Kidney glomerular epithelial cell (primary cell): ENCODE measurements at regions not wholly inside any gene's neighbourhood (a gene's known extent, or its start where the extent isn't known, plus 50 kb on each side); places are given as distances from the start of the nearest gene placed in this dataset.
"Not testable (repeated sequence)": the region's sequence is repeated elsewhere in the genome, so short reads cannot be mapped to it uniquely, and the experiment has no call there.

Source experiments
- DNase-seq: peaks from one replicate; lab custom pipeline; 2025; lab: John Stamatoyannopoulos, UW

GRCh38 chr16:72455743-72456659, 284.0 kb upstream of the PMFBP1 start:
- DNase-seq: no peak

DNA sequence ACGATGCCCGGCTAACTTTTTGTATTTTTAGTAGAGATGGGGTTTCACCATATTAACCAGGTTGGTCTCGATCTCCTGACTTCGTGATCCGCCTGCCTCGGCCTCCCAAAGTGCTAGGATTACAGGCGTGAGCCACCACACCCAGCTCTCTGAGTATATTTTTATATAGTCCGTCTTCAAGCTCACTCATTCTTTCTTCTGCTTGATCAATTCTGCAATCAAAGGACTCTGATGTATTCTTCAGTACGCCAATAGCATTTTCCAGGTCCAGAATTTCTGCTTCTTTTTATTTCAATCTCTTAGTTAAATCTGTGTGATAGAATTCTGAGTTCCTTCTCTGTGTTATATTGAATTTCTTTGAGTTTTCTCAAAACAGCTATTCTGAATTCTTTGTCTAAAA, 281.9 kb upstream of the PMFBP1 start:
- DNase-seq: not testable (repeated sequence)

DNA sequence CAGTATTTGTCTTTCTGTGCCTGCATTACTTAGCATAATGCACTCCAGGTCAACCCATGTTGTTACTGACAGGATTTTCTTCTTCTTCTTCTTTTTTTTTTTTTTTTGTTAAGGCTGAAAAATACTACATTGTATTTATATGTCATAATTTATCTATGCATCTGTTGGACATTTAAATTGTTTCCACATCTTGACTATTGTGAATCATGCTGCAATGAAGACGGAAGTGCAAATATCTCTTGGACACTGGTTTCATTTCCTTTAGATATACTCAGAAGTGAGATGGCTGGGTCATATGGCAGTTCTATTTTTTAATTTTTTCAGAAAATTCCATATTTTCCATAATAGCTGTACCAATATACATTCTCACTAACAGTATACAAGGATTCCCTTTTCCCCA, 272.7 kb upstream of the PMFBP1 start:
- DNase-seq: no peak

- DNase-seq: no peak
These were observed 271.9 kb upstream of the PMFBP1 start for GRCh38 chr16:72443809-72444208.

DNA sequence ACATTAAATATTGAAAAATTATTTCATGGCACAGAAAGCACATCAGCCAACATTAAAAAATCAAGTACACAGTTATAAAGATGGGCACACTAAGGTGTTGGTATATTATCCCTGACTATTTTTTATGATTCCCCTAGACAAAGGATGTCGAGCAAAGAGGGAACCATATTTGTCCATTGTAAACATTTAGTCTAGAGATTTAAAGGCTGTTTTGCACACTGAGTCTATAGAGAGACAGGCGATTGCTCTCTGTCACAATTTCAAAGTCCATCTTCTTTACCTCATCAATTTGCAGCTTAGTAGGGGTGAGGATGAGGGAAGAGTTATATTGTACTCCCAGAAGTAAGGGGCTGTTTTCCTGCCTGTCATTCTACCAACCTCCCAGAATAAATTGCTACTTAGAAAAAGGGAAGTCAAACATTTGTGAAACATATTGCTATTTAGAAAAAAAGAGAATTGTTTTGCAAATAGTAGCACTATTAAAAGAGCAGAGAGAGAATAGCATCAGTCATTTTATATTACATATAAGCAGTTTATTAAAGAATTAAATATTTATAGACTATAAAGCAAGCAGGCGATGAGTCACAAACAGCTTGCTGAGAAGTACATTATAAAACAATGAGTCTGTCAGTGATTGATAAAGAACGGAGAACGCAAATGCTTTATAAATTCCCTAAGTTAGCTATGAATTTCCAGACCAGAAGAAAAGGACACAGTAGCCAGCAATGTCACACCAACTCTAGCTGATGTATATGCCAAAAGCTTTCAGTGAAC, 270.6 kb upstream of the PMFBP1 start:
- DNase-seq: no peak

DNA sequence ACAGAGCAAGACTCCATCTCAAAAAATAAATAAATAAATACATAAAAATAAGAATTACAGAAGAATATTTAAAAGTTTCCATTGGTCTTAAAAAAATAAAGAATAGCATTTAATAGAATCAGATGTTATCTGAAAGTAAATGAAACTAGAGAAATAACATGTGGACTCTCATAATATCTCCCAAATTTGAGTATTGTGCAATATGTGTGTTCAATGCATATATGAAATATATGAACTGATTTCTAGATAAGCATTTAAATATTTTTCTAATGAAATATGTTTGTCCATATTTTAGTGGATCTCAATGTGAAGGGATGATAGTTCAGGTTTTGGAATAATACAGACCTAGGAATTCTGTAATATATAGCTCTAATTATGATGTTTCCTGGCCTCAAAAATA, 265.9 kb upstream of the PMFBP1 start:
- DNase-seq: no peak

DNA sequence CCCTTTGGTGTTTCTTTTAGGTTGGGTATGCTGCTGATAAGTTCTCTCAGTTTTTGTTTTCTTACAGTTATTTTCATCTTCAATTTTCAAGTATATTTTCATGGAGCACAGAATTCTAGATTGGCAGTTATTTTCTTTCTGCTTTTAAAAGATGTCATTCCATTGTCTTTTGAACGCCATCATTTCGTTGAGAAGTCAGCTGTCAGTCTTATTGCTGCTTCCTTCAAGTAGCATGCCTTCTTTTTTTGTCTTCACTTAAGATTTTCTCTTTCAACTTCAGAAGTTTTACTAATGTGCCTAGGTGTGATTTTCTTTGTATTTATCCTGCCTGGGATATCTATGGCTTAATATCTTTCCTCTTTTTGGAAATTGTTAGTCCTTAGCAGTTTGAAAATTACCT, 262.2 kb upstream of the PMFBP1 start:
- DNase-seq: no peak

DNA sequence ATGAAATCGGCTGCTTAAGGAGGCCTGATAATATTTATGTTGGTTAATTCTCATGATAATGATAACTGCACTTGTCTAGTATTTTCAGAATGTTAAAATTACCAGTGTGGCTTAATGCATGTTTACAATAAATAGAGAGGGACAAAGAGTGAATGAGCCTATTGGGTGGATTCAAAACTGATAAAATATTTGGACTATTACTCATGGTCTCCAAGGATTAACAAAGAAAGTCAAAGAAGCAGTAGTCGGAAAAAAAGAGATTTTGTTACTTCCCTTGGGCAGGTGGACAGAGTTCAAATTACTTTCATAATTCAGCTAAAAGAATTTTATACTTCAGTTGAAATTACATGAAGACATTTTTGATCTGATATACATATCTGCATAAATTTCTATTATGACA, 258.2 kb upstream of the PMFBP1 start:
- no peak for DNase-seq

- no peak for DNase-seq
These were observed 257.7 kb upstream of the PMFBP1 start for GRCh38 chr16:72429671-72430081.

DNA sequence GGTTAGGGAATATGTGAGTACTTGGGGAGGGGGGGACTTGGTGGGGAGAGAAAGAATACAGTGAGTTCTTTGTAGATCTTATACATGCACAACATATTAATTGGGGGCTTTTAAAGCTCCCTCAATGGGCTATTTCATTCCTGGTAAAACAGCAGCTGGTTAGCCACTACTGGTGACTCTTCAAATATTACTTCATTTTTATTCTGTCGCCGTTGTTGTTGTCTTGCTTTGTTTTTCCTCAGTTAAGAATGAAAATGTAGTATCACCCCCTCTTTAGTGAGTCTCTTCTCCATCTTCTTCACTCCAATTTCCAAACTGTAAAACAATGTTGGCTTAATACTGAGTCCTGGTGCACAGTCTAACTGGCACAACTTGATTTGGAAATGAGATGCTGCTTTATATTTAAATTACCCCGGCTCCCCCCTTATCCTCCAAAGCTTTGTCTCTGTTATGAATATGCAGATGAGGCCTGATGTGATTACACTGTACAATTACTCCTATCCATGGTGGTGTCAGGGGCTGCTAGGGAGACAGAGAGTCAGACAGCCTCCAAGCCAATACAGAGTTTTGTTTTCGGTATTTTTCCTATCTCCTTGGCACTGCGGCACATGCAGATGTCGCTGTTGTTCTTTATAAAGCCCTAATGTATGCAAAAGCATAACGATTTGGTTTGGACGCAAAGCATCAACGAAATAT, 256.9 kb upstream of the PMFBP1 start:
- no peak for DNase-seq

DNA sequence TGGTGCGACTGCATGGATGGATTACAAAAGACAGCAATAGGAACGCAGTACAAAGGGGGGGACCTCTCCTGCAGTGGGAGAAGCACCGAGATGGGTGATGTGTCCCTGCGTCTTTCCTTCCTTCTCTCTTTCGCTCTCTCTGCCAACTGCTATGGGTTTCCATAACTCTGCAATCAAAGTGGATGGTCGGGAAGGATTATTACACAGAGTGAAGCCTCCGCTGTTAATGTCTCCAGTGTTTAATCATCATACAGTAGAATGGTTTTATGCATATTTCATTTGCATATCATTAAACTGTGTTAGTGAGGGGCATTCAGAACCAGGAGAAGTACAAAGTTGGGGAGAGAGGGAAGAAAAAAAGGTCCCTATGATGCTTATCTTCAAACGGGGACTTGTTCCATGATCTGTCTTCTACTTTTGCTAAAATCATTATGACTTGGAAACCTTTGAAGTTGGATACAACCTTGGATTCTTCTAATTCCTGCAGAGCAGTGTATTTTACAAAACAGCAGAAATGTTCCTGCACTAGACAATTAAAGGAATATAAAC, 255.9 kb upstream of the PMFBP1 start:
- DNase-seq: no peak

DNA sequence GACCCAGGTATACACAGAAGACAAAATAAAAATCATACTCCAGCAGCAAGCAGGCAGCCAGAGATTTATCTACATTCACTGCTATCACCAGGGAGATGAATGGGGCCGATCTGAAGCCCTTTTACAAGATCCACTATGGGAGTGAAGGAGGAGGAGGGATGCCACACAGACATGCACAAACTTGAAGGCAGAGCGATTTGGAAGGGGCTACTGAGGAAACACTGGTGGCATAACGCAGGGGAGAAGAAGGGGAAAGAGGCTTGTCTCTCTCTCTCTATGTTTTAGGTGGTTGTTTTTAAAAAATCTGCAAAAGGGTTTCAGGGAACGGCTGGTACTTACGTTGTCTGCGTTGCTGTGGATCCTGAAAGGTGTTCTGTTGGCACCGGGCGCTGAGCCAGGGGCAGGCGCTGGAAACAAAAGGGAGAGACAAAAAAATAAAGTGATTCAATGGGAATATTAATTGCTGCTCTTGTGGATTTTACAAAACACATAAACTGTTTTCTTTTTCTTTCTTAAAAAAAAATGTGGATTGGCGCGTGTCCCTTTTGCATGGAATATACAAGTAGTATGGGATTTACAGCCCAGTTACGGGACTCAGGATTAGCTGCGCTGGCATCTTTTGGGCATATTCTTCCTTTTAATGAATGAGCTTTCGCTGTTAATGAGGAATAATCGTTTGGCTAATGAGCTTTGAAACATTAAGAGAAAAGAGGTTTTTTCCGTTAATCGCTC, 255.3 kb upstream of the PMFBP1 start:
- no peak for DNase-seq

DNA sequence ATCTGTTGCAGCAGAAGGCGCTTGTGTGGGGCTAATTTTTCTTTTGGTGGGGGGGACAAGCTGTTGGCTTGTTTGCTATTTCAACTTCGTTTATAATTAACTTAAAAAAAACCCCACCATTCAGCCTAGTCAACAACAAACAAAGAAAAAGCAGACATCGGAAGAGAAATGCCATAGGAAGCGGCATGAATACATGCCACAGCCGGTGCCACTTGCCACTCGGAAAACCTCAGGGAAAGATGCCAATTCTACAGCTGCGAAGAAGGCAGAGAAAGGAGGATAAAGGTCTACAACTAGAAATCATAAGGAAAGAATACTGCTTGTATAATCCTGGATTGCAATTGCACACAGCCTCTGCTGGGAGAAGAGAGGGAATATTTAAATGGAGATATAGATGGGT, 254.4 kb upstream of the PMFBP1 start:
- DNase-seq: no peak

DNA sequence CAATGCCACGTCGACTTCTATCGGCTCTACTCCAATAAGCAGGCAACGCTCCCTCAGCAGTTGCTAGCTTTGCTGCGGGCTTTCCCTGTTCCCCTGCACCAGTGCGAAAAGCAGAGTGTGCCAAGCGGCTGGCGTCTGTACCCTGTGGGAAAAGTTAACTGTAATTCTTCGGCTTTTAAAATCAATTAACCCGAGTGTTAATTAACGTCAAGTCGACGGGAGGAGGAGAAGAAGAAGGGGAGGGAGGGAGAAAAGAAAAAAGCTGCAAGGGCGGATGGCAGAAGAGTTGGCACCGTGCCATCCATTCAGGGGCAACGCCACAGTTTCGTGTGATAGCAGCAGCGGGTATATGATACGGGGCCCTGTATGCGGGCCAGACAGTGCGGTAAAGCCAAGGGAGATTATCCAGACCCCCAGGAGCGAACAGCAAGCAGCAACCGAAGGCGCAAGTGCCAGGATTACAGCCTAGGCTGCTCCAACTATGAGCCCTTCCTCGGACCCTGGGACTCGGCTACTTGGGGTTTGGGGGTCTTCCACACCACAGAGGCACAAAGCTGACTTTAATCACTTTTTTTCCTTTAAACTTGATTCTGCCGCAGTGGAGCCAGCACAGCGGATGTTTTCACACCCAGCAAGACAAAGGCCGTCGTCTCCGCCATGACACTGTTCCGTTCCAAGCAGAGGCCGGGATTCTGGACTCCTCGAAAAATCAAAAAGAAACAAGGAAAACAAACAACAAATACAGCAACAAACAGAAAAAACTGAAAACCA, 253.8 kb upstream of the PMFBP1 start:
- DNase-seq: no peak

DNA sequence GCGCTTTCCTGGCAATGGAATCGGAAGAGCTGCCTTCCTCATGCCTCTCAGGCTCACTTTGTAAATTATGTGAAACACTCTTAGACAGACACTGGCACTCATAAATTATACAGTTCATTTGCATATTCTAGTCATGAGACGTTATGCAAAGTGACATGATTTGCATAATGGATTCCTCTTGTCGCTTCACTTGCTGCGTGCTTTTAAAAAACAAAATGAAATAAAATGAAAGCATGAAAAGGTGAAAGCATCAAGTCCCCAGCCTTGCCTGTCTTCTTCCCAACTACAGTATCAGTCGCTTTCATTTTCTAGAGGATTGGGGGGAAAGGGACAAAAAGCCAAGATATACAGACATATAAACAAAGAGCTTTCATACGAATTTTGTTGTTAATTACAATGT, 252.8 kb upstream of the PMFBP1 start:
- no peak for DNase-seq

GRCh38 chr16:72422308-72422897, 250.4 kb upstream of the PMFBP1 start:
- DNase-seq: no peak

DNA sequence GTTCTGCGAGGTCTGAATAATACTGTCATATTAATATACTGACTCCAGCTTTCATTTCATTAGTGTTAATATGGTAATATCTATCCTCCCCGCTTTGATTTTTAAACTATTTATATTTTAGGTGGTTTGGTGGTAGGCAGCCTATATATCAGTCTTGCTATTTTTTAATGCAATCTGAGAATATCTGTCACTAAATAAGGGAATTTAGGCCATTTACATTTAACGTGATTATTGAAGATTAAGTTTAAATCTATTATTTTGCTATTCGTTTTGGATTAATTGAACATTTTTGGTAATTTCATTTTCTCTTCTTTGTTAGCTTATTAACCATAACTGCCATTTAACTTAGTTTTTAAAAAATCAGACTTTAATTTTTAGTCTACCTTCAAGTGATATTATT, 247.7 kb upstream of the PMFBP1 start:
- no peak for DNase-seq

DNA sequence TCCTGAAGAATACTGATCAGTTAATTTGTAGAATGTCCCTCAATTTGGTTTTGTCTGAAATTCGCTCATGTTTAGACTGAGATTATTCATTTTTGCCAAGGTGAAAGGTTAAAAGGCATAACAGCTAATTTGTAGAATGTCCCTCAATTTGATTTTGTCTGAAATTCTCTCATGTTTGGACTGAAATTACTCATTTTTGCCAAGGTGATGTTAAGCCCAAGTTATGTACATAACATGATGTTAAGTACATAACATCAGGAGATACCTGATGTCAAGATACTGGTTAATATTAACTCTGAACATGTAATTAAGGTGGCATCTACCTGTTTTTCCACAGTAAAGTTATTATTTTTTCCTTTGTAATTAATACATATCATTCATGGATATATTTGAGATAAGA, 243.4 kb upstream of the PMFBP1 start:
- no peak for DNase-seq

DNA sequence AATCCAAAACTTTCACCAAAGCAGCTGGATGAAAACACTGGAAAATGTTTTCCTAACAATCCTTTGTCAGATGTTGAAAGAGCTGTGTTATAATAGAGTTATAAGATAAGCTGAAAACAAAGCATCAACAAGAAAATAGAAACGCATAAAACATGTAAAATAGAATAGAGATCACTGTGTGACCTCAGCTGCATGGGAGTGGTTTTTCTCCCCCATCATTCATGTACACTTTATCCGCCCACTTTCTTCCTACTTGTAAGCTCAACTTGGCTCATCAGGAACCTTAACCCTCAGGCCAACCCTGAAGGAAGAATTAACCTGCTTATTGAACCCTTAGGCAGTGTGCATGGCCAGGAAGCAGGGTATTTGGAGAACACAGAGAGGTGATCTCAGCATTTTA, 238.5 kb upstream of the PMFBP1 start:
- no peak for DNase-seq

GRCh38 chr16:72409423-72409822, 237.5 kb upstream of the PMFBP1 start:
- no peak for DNase-seq

DNA sequence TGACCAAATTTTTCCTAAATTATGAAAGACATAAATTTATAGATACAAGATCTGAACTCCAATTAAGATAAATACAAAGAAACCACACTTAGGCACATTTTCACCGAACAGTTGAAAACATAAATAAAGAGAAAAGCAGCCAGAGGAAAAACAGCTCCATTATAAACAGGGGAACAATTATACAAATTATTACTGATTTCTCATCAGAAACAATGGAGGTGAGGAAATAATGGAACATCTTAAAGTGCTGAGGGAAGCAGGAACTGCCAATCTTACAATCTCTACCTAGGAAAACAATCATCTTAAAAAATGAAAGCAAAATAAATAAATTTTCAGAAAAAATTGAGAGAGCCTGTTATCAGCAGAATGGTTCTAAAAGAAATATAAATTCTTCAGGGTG, 234.4 kb upstream of the PMFBP1 start:
- DNase-seq: no peak
